Cardiac fibroblast (primary cell): ENCODE measurements at regions not wholly inside any gene's neighbourhood (a gene's known extent, or its start where the extent isn't known, plus 50 kb on each side); places are given as distances from the start of the nearest gene placed in this dataset.

Experiments
- DNase-seq, 2 donors: peaks; one replicate each; pipeline versions ENCODE4 v3.0.0 to v3.0.0-alpha.2; 2010; ENCODE audit warnings: low read depth in 2 of 2
- H3K4me3 ChIP-seq, 2 donors: replicated peaks in 1 of 2; 1 replicate in 1 of 2; 2 replicates in 1 of 2; pipeline ENCODE4 v1.5.1; 2011; ENCODE audit warnings: low read depth in 2 of 2, low read length in 2 of 2, mild to moderate bottlenecking in 2 of 2, moderate library complexity in 1 of 2
- TF ChIP-seq, protein P1 (sequence below): IDR thresholded peaks from one replicate; pipeline ENCODE4 v1.5.1; 2011; ENCODE audit warnings: low read depth, mild to moderate bottlenecking, low read length, inconsistent platforms

- TF ChIP-seq, protein P1, sequence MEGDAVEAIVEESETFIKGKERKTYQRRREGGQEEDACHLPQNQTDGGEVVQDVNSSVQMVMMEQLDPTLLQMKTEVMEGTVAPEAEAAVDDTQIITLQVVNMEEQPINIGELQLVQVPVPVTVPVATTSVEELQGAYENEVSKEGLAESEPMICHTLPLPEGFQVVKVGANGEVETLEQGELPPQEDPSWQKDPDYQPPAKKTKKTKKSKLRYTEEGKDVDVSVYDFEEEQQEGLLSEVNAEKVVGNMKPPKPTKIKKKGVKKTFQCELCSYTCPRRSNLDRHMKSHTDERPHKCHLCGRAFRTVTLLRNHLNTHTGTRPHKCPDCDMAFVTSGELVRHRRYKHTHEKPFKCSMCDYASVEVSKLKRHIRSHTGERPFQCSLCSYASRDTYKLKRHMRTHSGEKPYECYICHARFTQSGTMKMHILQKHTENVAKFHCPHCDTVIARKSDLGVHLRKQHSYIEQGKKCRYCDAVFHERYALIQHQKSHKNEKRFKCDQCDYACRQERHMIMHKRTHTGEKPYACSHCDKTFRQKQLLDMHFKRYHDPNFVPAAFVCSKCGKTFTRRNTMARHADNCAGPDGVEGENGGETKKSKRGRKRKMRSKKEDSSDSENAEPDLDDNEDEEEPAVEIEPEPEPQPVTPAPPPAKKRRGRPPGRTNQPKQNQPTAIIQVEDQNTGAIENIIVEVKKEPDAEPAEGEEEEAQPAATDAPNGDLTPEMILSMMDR = no peak
- DNase-seq = no peak
- no peak overlapping the region for H3K4me3 ChIP-seq
Measured at GRCh38 chr1:215453440-215453839, 113.7 kb upstream of the KCTD3 start.

DNA sequence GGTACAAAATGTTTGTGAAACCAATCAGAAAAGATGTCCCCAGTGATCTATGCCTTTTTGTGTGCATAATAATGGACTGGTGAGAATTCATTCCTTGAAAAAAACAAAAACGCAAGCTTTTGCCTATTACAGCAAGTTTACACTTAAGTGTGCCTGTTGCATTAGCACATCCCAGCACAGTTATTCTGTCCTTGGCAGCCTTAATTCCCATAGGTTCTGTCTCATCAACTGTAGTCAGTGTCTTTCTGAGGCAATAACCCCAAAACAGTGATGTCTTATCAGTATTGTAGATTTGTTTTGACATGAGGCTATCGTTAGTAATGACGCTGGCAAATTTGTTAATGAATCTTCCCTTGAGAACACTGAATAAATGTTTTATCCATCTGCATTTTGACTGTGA, 109.9 kb upstream of the KCTD3 start:
- no peak overlapping the region for H3K4me3 ChIP-seq
- DNase-seq = no peak
- TF ChIP-seq, protein P1 = no peak

- H3K4me3 ChIP-seq = no peak overlapping the region
- no peak for DNase-seq
- TF ChIP-seq, protein P1 = no peak
Measured at GRCh38 chr1:215458104-215458503, 109.0 kb upstream of the KCTD3 start.

- no peak for DNase-seq
- TF ChIP-seq, protein P1 = no peak
- H3K4me3 ChIP-seq = no peak overlapping the region
Measured at GRCh38 chr1:215458562-215458961, 108.5 kb upstream of the KCTD3 start.

DNA sequence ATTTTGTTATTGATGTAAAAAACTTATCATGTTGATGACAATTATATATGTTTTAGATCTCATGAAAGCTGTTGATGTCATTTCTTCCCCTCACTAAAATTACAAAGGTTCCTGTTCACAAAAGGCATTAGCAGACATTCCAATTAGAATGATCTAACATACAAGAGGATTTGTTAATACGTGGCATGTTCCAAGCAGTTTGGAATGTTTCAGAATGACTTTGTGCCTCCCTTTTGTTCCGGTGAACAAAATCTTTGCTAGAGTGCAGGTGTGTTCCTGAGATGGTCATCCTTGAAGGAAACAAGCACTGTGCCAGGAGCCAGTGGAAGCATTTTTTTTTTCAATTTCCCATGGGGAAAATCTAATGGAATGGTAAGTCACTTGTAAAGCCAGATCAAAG, 108.0 kb upstream of the KCTD3 start:
- TF ChIP-seq, protein P1 = no peak
- no peak for DNase-seq
- no peak overlapping the region for H3K4me3 ChIP-seq

DNA sequence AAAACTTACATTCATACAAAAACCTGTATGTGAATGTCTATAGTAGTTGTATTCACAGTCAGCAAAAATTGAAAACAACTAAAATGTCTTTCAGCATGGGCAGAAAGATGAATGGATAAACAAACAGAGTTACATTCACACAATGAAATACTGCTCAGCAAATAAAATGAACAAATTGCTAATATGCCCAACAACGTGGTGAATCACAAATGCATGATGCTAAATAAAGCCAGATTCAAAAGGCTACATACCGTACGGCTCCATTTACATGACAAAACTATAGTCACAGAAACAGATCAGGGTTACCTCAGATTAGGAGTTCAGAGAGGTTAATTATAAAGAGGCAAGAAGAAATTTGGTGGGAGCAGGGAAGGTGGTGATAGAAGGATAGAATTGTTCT, 100.7 kb upstream of the KCTD3 start:
- DNase-seq = no peak
- H3K4me3 ChIP-seq = no peak overlapping the region
- TF ChIP-seq, protein P1 = no peak

- DNase-seq = no peak
- TF ChIP-seq, protein P1 = no peak
Measured at GRCh38 chr1:215471463-215471862, 95.6 kb upstream of the KCTD3 start.

More at GRCh38 chr1:215471463-215471862, 95.6 kb upstream of the KCTD3 start:
- H3K4me3 ChIP-seq = no peak overlapping the region
